Progenitor cell of endocrine pancreas (in vitro differentiated cells): ENCODE measurements at regions not wholly inside any gene's neighbourhood (a gene's known extent, or its start where the extent isn't known, plus 50 kb on each side); places are given as distances from the start of the nearest gene placed in this dataset.
A peak's percentile ranks its signal among the peaks of the same experiment; 100 is the strongest.

Experiments used
- DNase-seq: peaks from one replicate; pipeline ENCODE4 v3.0.0; 2021; ENCODE audit warnings: low spot score; ENCODE audit not compliant: unreplicated experiment
- H3K27ac Mint-ChIP-seq: 2 replicates; pipeline ENCODE4 v1.8.0; 2021; ENCODE audit warnings: mild to moderate bottlenecking, moderate library complexity, mixed read lengths
- H3K27me3 Mint-ChIP-seq: 2 replicates; pipeline ENCODE4 v1.8.0; 2021; ENCODE audit warnings: mixed read lengths
- H3K36me3 Mint-ChIP-seq: 2 replicates; pipeline ENCODE4 v1.8.0; 2022; ENCODE audit warnings: mixed read lengths; ENCODE audit not compliant: insufficient read depth
- H3K4me1 Mint-ChIP-seq: 2 replicates; pipeline ENCODE4 v1.8.0; 2021; ENCODE audit warnings: low read depth, mixed read lengths
- H3K4me3 Mint-ChIP-seq: 2 replicates; pipeline ENCODE4 v1.8.0; 2021; ENCODE audit warnings: low read depth, mild to moderate bottlenecking, moderate library complexity, mixed read lengths
- H3K9me3 Mint-ChIP-seq: 2 replicates; pipeline ENCODE4 v1.8.0; 2021; ENCODE audit warnings: low read depth, mixed read lengths
- CTCF ChIP-seq: fragments of 200-600 bp; sonication (generic); IDR thresholded peaks from one replicate; pipeline ENCODE4 v1.5.0; 2021; ENCODE audit warnings: antibody characterized with exemption, mild to moderate bottlenecking; ENCODE audit not compliant: unreplicated experiment

GRCh38 chr6:1526398-1527072 lies 83.2 kb upstream of the FOXC1 start:
- H3K27me3 Mint-ChIP-seq = peaks cover 54% of the 10 kb centered on the region
- H3K4me3 Mint-ChIP-seq = no peak overlapping the region
- TF ChIP-seq CTCF = no peak
- H3K27ac Mint-ChIP-seq = no peak overlapping the region
- DNase-seq = no peak
- no peaks in the 10 kb centered on the region for H3K36me3 Mint-ChIP-seq
- peaks cover 8% of the 10 kb centered on the region for H3K4me1 Mint-ChIP-seq
- no peaks in the 10 kb centered on the region for H3K9me3 Mint-ChIP-seq

GRCh38 chr6:1527073-1527457 lies 82.7 kb upstream of the FOXC1 start:
- peak overlapping the region; percentile 72 for H3K27ac Mint-ChIP-seq
- no peak for TF ChIP-seq CTCF
- peaks cover 8% of the 10 kb centered on the region for H3K4me1 Mint-ChIP-seq
- DNase-seq = no peak
- H3K4me3 Mint-ChIP-seq = no peak overlapping the region
- H3K9me3 Mint-ChIP-seq = no peaks in the 10 kb centered on the region
- H3K27me3 Mint-ChIP-seq = peaks cover 48% of the 10 kb centered on the region
- H3K36me3 Mint-ChIP-seq = no peaks in the 10 kb centered on the region

GRCh38 chr6:1535295-1535694 lies 74.4 kb upstream of the FOXC1 start:
- no peak for TF ChIP-seq CTCF
- no peak for DNase-seq
- no peaks in the 10 kb centered on the region for H3K9me3 Mint-ChIP-seq
- peaks cover 3% of the 10 kb centered on the region for H3K27me3 Mint-ChIP-seq
- H3K36me3 Mint-ChIP-seq = no peaks in the 10 kb centered on the region
- no peak overlapping the region for H3K27ac Mint-ChIP-seq
- no peak overlapping the region for H3K4me3 Mint-ChIP-seq
- H3K4me1 Mint-ChIP-seq = no peaks in the 10 kb centered on the region

GRCh38 chr6:1536526-1537429 lies 72.9 kb upstream of the FOXC1 start:
- Mint-ChIP-seq H3K36me3 (no peaks in the 10 kb centered on the region), H3K4me1 (peaks cover 6% of the 10 kb centered on the region), H3K27me3 (peaks cover 3% of the 10 kb centered on the region), H3K27ac (no peak overlapping the region), H3K9me3 (no peaks in the 10 kb centered on the region), H3K4me3 (no peak overlapping the region)
- no peak for TF ChIP-seq CTCF
- DNase-seq = no peak

GRCh38 chr6:1538369-1538768 lies 71.3 kb upstream of the FOXC1 start:
- no peak overlapping the region for H3K4me3 Mint-ChIP-seq
- no peak overlapping the region for H3K27ac Mint-ChIP-seq
- no peak for DNase-seq
- H3K9me3 Mint-ChIP-seq = no peaks in the 10 kb centered on the region
- no peaks in the 10 kb centered on the region for H3K36me3 Mint-ChIP-seq
- TF ChIP-seq CTCF = no peak
- peaks cover 3% of the 10 kb centered on the region for H3K27me3 Mint-ChIP-seq
- H3K4me1 Mint-ChIP-seq = peaks cover 6% of the 10 kb centered on the region
